CD4-positive, alpha-beta T cell treated with Interleukin-10 for 1 hour (primary cell): ENCODE measurements at regions not wholly inside any gene's neighbourhood (a gene's known extent, or its start where the extent isn't known, plus 50 kb on each side); places are given as distances from the start of the nearest gene placed in this dataset.
"Not testable (repeated sequence)": the region's sequence is repeated elsewhere in the genome, so short reads cannot be mapped to it uniquely, and the experiment has no call there.

Experiments
- DNase-seq: peaks from one replicate; pipeline ENCODE4 v3.0.0-alpha.2; 2020

GRCh38 chr4:62500296-62500695 lies 1300.2 kb downstream of the ADGRL3 start:
- DNase-seq: no peak

- DNase-seq: no peak
These were observed 1294.9 kb downstream of the ADGRL3 start for GRCh38 chr4:62495032-62495431.

DNA sequence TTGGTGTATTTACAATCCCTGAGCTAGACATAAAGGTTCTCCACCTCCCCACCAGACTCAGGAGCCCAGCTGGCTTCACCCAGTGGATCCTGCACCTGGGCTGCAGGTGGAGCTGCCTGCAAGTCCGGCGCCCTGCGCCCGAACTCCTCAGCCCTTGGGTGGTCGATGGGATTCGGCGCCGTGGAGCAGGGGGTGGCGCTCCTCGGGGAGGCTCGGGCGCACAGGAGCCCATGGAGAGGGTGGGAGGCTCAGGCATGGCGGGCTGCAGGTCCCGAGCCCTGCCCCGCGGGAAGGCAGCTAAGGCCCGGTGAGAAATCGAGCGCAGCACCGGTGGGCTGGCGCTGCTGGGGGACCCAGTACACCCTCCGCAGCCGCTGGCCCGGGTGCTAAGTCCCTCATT lies 1291.6 kb downstream of the ADGRL3 start:
- DNase-seq: not testable (repeated sequence)

DNA sequence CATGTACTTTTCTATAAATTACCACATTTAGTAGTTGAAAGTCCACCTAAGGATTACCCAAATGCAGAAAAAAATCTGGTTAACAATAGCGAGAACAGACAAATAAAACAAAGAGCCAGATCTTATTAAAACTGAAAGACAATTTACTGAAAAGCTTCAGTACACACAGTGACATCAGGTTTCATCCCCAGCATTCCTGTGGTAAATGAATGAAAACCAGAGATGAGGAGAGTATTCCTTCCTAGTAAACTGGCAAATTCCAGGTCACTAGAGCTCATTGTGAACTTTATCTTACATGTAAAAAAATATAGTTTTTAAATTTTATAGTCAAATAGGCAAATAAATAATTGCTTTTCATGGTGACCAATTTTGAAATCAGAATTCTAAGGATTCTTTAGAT lies 1290.5 kb downstream of the ADGRL3 start:
- DNase-seq: no peak

DNA sequence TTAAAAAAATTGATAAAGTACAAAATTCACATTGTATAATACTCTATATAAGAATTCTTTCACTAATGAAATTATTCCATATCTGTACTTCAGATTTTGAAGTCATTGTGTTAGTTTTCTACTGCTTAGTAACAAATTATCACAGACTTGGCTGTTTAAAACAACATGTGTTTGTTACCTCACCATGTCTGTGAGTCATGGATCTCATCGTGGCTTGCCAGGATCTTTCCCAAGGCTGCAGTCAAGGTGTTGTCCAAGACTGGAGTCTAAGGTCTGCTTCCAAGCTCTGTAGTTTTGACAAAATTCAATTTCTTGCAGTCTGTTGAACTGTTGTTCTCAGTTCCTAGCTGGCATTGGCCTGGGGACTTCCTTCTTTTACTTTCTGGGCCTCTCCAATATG lies 1286.9 kb downstream of the ADGRL3 start:
- no peak for DNase-seq

DNA sequence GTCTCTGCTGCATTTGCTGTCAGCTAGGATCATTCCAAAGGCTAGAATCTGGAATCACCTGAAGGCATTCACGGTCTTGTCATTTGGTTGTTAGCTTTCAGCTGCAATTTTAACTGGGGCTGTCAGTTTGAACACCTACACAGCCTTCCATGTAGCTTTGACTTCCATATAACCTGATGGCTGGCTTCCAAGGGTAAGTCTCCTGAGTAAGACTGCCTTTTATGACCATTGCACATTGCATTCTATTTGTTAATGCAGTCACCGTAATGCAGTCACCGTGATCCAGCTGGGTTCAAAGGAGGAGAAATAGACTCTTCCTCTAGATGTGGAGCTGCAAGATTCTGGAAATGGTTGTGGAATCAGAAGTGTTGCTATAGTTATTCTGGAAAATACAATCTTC lies 1284.2 kb downstream of the ADGRL3 start:
- no peak for DNase-seq

- DNase-seq: no peak
These were observed 1282.2 kb downstream of the ADGRL3 start for GRCh38 chr4:62482355-62482754.

GRCh38 chr4:62475596-62475995 lies 1275.5 kb downstream of the ADGRL3 start:
- no peak for DNase-seq

DNA sequence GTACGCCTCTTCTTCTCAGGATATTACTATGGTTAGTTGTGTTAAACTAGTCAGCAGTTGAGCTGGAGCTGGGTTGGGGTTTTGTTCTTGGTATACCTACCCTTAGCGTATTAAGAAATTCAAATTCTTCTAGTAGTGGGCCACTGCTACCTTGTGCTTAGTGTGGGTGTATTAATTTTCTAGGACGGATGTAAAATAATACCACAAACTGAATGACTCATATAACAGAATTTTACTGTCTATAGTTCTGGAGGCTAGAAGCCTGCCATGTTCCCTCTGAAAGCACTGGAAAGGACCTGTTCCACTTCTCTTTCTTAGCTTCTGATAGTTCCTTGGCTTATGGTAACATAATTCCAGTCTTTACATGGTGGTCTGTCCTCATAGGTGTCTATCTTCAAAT lies 1274.7 kb downstream of the ADGRL3 start:
- no peak for DNase-seq

DNA sequence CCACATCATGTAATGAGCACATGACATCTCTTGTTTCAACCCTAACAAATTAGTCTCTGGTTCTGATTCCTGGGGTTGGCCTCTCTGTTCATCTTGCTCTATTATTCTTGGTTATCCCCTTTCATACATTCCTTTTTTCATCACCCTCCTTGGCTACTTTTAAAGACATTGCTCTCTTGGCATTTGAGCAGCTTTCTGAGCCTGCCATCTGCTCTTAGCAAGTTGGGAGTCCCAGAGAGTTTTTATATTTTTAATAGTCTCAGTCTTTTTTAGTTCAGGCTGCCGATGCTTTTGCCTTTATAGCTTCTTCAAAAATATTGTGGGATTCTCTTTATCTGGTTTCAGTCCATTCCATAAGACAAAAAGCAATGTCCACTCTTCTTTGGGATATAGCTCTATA lies 1270.9 kb downstream of the ADGRL3 start:
- DNase-seq: no peak

DNA sequence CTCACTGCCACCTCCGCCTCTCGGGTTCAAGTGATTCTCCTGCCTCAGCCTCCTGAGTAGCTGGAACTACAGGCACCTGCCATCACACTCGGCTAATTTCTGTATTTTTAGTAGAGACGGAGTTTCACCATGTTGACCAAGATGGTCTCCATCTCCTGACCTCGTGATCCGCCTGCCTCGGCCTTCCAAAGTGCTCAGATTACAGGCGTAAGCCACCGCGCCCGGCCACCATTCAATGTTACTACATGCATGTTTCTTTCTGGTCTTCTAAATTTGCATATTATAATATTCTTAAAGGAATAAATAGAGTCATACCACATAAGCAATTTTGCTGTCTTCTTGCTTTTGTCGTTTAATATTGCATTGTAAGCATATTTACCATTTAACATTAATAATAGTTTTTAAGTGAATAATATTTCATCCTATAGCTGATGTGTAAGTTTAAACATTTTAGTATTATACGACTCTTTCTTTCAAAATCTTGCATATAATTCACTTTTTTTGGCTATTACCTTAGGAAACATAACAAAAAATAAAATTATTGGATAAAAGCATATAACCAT lies 1270.4 kb downstream of the ADGRL3 start:
- no peak for DNase-seq

- no peak for DNase-seq
These were observed 1269.9 kb downstream of the ADGRL3 start for GRCh38 chr4:62470020-62470419.

- no peak for DNase-seq
These were observed 1261.8 kb downstream of the ADGRL3 start for GRCh38 chr4:62461961-62462360.

GRCh38 chr4:62460329-62460728 lies 1260.2 kb downstream of the ADGRL3 start:
- DNase-seq: no peak

- DNase-seq: no peak
These were observed 1257.2 kb downstream of the ADGRL3 start for GRCh38 chr4:62457356-62457755.

DNA sequence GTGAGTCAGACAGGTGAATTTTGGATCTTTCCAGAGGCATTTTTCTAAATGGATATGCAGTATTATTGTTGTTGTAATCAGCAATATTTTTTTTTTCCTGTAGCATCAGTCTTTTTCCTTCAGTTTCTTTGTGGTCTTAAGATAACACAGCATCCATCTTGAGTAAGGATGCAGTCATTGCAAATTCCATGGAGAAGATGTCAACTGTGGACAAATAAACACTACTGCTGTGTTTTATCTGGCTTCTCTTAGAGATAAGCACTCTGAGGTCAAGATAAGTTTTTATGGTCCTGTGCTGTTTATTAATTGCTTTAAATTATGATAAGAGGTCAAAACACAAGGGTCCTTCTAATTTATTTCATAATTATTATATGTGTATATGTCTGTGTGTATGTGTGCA lies 1255.7 kb downstream of the ADGRL3 start:
- DNase-seq: no peak

DNA sequence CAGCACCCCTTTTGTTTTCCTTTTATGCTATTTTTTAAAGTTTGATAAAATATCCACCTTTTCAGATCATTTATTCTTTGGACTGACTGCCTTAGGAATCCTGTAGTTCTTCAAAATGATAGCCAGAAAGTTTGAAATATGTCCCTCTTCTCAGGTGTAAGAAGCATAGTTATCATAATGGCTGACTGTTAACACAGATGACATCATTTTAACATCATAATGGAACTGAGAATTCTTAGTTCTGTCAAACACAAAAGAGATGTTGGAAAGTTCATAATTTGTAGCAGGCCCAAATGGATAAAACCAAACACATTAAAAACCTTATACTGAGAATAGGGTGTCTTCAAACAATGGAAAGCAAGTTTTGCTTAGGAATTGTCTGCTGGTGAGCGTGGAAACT lies 1254.4 kb downstream of the ADGRL3 start:
- DNase-seq: no peak

DNA sequence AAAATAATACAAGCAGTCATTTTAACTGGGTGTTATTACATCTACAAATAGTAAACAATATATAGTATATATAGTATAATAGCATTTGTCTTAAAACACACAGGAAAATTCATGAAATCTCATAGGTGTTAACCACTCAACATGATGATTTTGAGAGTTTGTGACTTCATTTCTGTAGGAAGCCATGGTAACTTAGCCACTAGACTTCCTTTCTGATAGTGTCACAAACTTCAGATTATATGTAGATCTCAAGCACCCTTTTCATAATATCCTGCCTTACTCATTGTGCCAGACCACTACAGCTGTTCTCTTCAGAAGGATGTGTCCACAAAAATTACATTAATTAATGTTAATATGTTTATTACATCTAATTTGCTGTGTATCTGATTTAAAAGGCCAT lies 1250.6 kb downstream of the ADGRL3 start:
- DNase-seq: no peak

- no peak for DNase-seq
These were observed 1249.4 kb downstream of the ADGRL3 start for GRCh38 chr4:62449538-62449937.

GRCh38 chr4:62448911-62449310 lies 1248.8 kb downstream of the ADGRL3 start:
- no peak for DNase-seq

DNA sequence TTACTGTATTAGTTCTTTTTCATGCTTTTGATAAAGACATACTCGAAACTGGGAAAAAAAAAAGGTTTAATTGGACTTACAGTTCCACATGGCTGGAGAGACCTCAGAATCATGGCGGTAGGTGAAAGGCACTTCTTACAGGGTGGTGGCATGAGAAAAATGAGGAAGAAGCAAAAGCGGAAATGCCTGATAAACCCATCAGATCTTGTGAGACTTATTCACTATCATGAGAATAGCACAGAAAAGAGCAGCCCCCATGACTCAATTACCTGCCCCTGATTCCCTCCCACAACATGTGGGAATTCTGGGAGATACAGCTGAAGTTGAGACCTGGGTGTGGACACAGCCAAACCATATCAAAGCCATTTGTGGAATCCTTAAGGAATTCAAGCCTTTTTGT lies 1238.9 kb downstream of the ADGRL3 start:
- no peak for DNase-seq

GRCh38 chr4:62434921-62435320 lies 1234.8 kb downstream of the ADGRL3 start:
- DNase-seq: no peak

GRCh38 chr4:62431513-62432231 lies 1231.5 kb downstream of the ADGRL3 start:
- DNase-seq: not testable (repeated sequence)

GRCh38 chr4:62429297-62429696 lies 1229.2 kb downstream of the ADGRL3 start:
- no peak for DNase-seq

DNA sequence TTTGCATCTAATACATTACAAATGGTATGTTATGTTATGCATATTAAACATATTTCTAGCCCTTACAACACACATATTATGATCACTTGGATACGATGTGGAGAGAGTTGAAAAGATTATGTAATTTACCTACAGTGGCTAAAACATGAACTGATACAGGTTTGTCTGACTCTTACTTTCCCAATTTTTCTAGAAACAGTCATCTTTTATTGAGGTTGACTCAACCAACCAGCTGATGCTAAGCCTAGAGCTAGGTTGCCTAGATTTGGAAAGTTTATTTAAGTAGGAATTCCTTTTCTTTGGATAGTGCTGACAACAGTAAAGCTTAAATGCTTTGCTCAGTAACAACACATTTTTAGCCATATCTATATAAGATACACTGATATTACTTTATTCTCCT lies 1215.1 kb downstream of the ADGRL3 start:
- DNase-seq: no peak
